22Rv1 (cell line): ENCODE measurements at regions not wholly inside any gene's neighbourhood (a gene's known extent, or its start where the extent isn't known, plus 50 kb on each side); places are given as distances from the start of the nearest gene placed in this dataset.

Experiments
- CTCF ChIP-seq: fragments of 450-650 bp; IDR thresholded peaks from 2 replicates; pipeline ENCODE4 v1.5.1; 2017; ENCODE audit warnings: mild to moderate bottlenecking
- ZFX ChIP-seq: fragments of 450-650 bp; IDR thresholded peaks from 2 replicates; pipeline ENCODE4 v1.6.1; 2017; ENCODE audit warnings: antibody characterized with exemption, borderline replicate concordance

- TF ChIP-seq CTCF (no peak), ZFX (no peak)
Measured at GRCh38 chr14:25412998-25413397, 363.1 kb upstream of the STXBP6 start.
